BLaER1 treated with 17β-estradiol and CSF1 and Interleukin-3, amounts not matched to agents 10 nM and 100 nM (cell line): ENCODE measurements at regions not wholly inside any gene's neighbourhood (a gene's known extent, or its start where the extent isn't known, plus 50 kb on each side); places are given as distances from the start of the nearest gene placed in this dataset.

Experiments
- H3K27ac ChIP-seq, 11 experiments: shearing (Covaris generic); formaldehyde crosslinking; 2 replicates each; pipeline ENCODE4 v1.8.1; 2022
- H3K27me3 ChIP-seq, 11 experiments: shearing (Covaris generic); formaldehyde crosslinking; 2 replicates each; pipeline ENCODE4 v1.8.1; 2022
- H3K36me3 ChIP-seq, 11 experiments: shearing (Covaris generic); formaldehyde crosslinking; 2 replicates each; pipeline ENCODE4 v1.8.1; 2022
- H3K4me1 ChIP-seq, 10 experiments: shearing (Covaris generic); formaldehyde crosslinking; 2 replicates each; pipeline ENCODE4 v1.8.1; 2022
- H3K4me2 ChIP-seq, 11 experiments: shearing (Covaris generic); formaldehyde crosslinking; 2 replicates each; pipeline ENCODE4 v1.8.1; 2022
- H3K4me3 ChIP-seq, 10 experiments: shearing (Covaris generic); formaldehyde crosslinking; 2 replicates each; pipeline ENCODE4 v1.8.1; 2022
- H3K9ac ChIP-seq, 11 experiments: shearing (Covaris generic); formaldehyde crosslinking; 2 replicates each; pipeline ENCODE4 v1.8.1; 2022
- H3K9me3 ChIP-seq, 11 experiments: shearing (Covaris generic); formaldehyde crosslinking; replicated peaks in 1 of 11; 2 replicates each; pipeline ENCODE4 v1.8.1; 2022
- H4K20me1 ChIP-seq, 11 experiments: shearing (Covaris generic); formaldehyde crosslinking; 2 replicates each; pipeline ENCODE4 v1.8.1; 2022
- Cebpa-rat ChIP-seq, 11 experiments: shearing (Covaris generic); IDR thresholded peaks; 2 replicates each; pipeline ENCODE4 v1.8.1; 2022

DNA sequence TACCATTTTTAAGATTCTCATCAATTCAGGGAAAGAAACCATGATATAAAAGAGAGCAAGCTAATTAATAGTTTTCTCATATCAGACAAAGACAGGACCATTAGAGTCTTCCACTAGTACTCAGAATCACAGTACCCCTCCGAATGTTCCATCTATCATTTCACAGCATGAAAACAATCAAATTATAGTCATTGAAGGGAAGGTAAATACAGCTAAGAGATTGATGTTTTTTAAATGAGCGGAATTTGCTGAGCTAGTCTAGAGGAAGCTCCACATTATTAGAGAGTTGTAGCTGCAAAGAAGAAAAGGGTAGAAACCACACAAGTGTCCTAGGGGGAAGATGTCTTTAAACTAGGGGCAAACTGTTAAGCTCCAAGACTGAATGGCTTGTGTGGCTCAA is 808.9 kb downstream of the CDH11 start:
- no peak overlapping the region for H3K27ac ChIP-seq
- H3K4me3 ChIP-seq, result no peak overlapping the region
- no peaks in the 10 kb centered on the region for H3K36me3 ChIP-seq
- no peak overlapping the region for H3K9ac ChIP-seq
- peaks cover 9 to 21% (median 14%) of the 10 kb centered on the region in 10 experiments for H3K4me1 ChIP-seq
- H3K4me2 ChIP-seq, result peak overlapping the region in 10 of 11 experiments; percentile 15 to 67 (median 34); a peak in 12 of 22 replicates
- TF ChIP-seq Cebpa-rat (IDR thresholded peaks at IDR 0.05), result no peak
- no peaks in the 10 kb centered on the region for H4K20me1 ChIP-seq
- H3K27me3 ChIP-seq, result no peaks in the 10 kb centered on the region
- peaks cover 5 to 11% (median 6%) of the 10 kb centered on the region in 11 experiments; a peak in 14 of 22 replicates for H3K9me3 ChIP-seq

- Histone ChIP-seq H3K9ac (no peak overlapping the region), H3K4me1 (peaks cover 9 to 21% (median 14%) of the 10 kb centered on the region in 10 experiments), H3K4me2 (no peak overlapping the region), H3K36me3 (no peaks in the 10 kb centered on the region), H3K27ac (no peak overlapping the region), H4K20me1 (no peaks in the 10 kb centered on the region), H3K27me3 (no peaks in the 10 kb centered on the region), H3K4me3 (no peak overlapping the region), H3K9me3 (peaks cover 5 to 11% (median 6%) of the 10 kb centered on the region in 11 experiments; a peak in 14 of 22 replicates)
- TF ChIP-seq Cebpa-rat (IDR thresholded peaks at IDR 0.05), result no peak
Measured at GRCh38 chr16:64312292-64312691, 809.6 kb downstream of the CDH11 start.

GRCh38 chr16:64311241-64311640 is 810.6 kb downstream of the CDH11 start:
- no peak overlapping the region for H3K9ac ChIP-seq
- H3K9me3 ChIP-seq, result peaks cover 5 to 11% (median 6%) of the 10 kb centered on the region in 11 experiments; a peak in 14 of 22 replicates
- H3K27me3 ChIP-seq, result no peaks in the 10 kb centered on the region
- no peaks in the 10 kb centered on the region for H4K20me1 ChIP-seq
- TF ChIP-seq Cebpa-rat (IDR thresholded peaks at IDR 0.05), result no peak
- no peak overlapping the region for H3K4me2 ChIP-seq
- H3K4me1 ChIP-seq, result peaks cover 9 to 21% (median 14%) of the 10 kb centered on the region in 10 experiments
- H3K27ac ChIP-seq, result no peak overlapping the region
- no peak overlapping the region for H3K4me3 ChIP-seq
- no peaks in the 10 kb centered on the region for H3K36me3 ChIP-seq

- no peak overlapping the region for H3K27ac ChIP-seq
- H3K9me3 ChIP-seq, result peaks cover 5 to 11% (median 6%) of the 10 kb centered on the region in 11 experiments; a peak in 14 of 22 replicates
- no peak; a peak in 1 of 22 replicates for TF ChIP-seq Cebpa-rat (IDR thresholded peaks at IDR 0.05)
- no peaks in the 10 kb centered on the region for H3K27me3 ChIP-seq
- no peak overlapping the region for H3K4me3 ChIP-seq
- no peak overlapping the region for H3K9ac ChIP-seq
- no peaks in the 10 kb centered on the region for H3K36me3 ChIP-seq
- no peaks in the 10 kb centered on the region for H4K20me1 ChIP-seq
- no peak overlapping the region for H3K4me2 ChIP-seq
- H3K4me1 ChIP-seq, result peaks cover 9 to 18% (median 13%) of the 10 kb centered on the region in 10 experiments
Measured at GRCh38 chr16:64309398-64310110, 812.3 kb downstream of the CDH11 start.

- H3K4me3 ChIP-seq, result no peak overlapping the region
- TF ChIP-seq Cebpa-rat (IDR thresholded peaks at IDR 0.05), result no peak
- no peak overlapping the region for H3K4me2 ChIP-seq
- H3K27ac ChIP-seq, result no peak overlapping the region
- H3K9me3 ChIP-seq, result peaks cover 5 to 11% (median 6%) of the 10 kb centered on the region in 11 experiments; a peak in 14 of 22 replicates
- H3K27me3 ChIP-seq, result no peaks in the 10 kb centered on the region
- H4K20me1 ChIP-seq, result no peaks in the 10 kb centered on the region
- H3K4me1 ChIP-seq, result peaks cover 7 to 12% (median 10%) of the 10 kb centered on the region in 10 experiments
- no peaks in the 10 kb centered on the region for H3K36me3 ChIP-seq
- H3K9ac ChIP-seq, result no peak overlapping the region
Measured at GRCh38 chr16:64308721-64309120, 813.1 kb downstream of the CDH11 start.

DNA sequence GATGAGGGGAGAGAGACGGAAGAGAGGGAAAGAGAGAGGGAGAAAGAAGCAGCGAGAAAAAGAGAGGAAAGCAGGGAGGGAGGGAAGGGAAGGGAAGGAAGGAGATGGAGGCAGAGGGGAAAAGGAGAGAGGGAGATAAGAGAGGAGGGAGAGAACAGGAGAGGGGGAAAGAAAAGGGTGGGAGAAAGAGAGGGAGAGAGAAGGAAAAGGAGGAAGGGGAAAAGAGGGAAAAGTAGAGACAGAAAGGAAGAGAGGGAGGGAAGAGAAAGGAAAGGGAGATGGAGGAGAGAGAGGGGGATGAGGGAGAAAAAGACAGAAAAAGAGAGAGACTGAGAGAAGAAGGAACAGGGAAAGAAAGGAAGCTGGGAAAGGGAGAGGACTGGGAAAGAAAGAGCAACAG is 814.4 kb downstream of the CDH11 start:
- H3K4me3 ChIP-seq, result no peak overlapping the region
- H3K27ac ChIP-seq, result no peak overlapping the region
- no peaks in the 10 kb centered on the region for H3K27me3 ChIP-seq
- no peak overlapping the region for H3K4me2 ChIP-seq
- H4K20me1 ChIP-seq, result no peaks in the 10 kb centered on the region
- no peak for TF ChIP-seq Cebpa-rat (IDR thresholded peaks at IDR 0.05)
- H3K36me3 ChIP-seq, result no peaks in the 10 kb centered on the region
- peaks cover 5 to 11% (median 6%) of the 10 kb centered on the region in 11 experiments; a peak in 14 of 22 replicates for H3K9me3 ChIP-seq
- no peak overlapping the region for H3K9ac ChIP-seq
- H3K4me1 ChIP-seq, result no peaks in the 10 kb centered on the region

DNA sequence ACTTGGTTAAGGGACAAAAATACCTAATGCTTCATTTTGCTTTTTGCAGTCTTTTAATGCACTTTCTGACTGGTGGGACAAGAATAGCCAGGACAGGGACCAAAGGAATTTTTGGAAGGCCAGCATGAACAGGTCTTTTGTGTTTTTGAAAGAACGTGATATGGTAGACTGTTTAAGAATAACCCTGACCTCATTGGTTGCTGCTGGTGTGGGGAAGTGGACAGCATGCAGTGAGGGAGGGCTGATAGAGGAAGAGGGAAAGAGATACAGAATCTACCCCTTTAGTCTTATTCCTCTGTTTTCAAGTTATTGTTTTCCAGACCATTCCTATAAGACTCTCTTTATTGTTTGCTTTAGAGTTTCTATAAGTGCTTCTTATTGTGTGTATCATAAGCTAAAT is 816.2 kb downstream of the CDH11 start:
- Histone ChIP-seq H4K20me1 (no peaks in the 10 kb centered on the region), H3K4me2 (no peak overlapping the region), H3K27me3 (no peaks in the 10 kb centered on the region), H3K9ac (no peak overlapping the region), H3K36me3 (no peaks in the 10 kb centered on the region), H3K27ac (no peak overlapping the region), H3K4me1 (no peaks in the 10 kb centered on the region), H3K4me3 (no peak overlapping the region), H3K9me3 (peaks cover 5 to 11% (median 6%) of the 10 kb centered on the region in 11 experiments; a peak in 14 of 22 replicates)
- no peak for TF ChIP-seq Cebpa-rat (IDR thresholded peaks at IDR 0.05)

DNA sequence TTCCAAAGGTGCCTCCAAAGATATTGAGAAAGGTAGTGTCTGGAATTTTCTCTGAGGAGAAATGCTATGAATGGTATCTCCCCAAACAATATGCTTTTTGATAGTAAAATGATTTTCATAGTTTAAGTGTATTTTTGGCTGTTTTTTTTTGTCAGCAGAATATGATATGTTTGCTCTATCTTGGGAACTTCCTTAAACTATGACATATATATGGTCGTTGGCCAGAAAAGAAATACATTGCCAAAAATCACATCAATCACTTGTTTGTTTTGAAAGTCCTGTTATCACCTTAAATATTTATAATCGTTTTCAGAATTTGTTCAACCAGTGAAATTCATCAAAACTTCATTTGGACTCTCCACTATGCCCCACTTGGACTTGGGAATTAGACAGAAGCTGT is 816.9 kb downstream of the CDH11 start:
- TF ChIP-seq Cebpa-rat (IDR thresholded peaks at IDR 0.05), result no peak
- Histone ChIP-seq H3K4me3 (no peak overlapping the region), H3K9me3 (peaks cover 5 to 11% (median 6%) of the 10 kb centered on the region in 11 experiments; a peak in 14 of 22 replicates), H3K27ac (no peak overlapping the region), H3K9ac (no peak overlapping the region), H3K27me3 (no peaks in the 10 kb centered on the region), H3K4me1 (no peaks in the 10 kb centered on the region), H4K20me1 (no peaks in the 10 kb centered on the region), H3K4me2 (no peak overlapping the region), H3K36me3 (no peaks in the 10 kb centered on the region)

GRCh38 chr16:64304396-64304795 is 817.5 kb downstream of the CDH11 start:
- Histone ChIP-seq H4K20me1 (no peaks in the 10 kb centered on the region), H3K4me1 (no peaks in the 10 kb centered on the region), H3K9ac (no peak overlapping the region), H3K27ac (no peak overlapping the region), H3K36me3 (no peaks in the 10 kb centered on the region), H3K27me3 (no peaks in the 10 kb centered on the region), H3K4me3 (no peak overlapping the region), H3K9me3 (peaks cover 1 to 8% (median 2%) of the 10 kb centered on the region in 11 experiments; a peak in 13 of 22 replicates), H3K4me2 (no peak overlapping the region)
- no peak for TF ChIP-seq Cebpa-rat (IDR thresholded peaks at IDR 0.05)
